Cardiac fibroblast (primary cell): ENCODE measurements at regions not wholly inside any gene's neighbourhood (a gene's known extent, or its start where the extent isn't known, plus 50 kb on each side); places are given as distances from the start of the nearest gene placed in this dataset.

Source experiments
- DNase-seq, 2 donors: peaks; one replicate each; pipeline versions ENCODE4 v3.0.0 to v3.0.0-alpha.2; 2010; ENCODE audit warnings: low read depth in 2 of 2
- H3K4me3 ChIP-seq, 2 donors: replicated peaks in 1 of 2; 1 replicate in 1 of 2; 2 replicates in 1 of 2; pipeline ENCODE4 v1.5.1; 2011; ENCODE audit warnings: low read depth in 2 of 2, low read length in 2 of 2, mild to moderate bottlenecking in 2 of 2, moderate library complexity in 1 of 2
- TF ChIP-seq, protein P1 (sequence below): IDR thresholded peaks from one replicate; pipeline ENCODE4 v1.5.1; 2011; ENCODE audit warnings: low read depth, mild to moderate bottlenecking, low read length, inconsistent platforms

- DNase-seq, result no peak
- H3K4me3 ChIP-seq, result no peak overlapping the region
- TF ChIP-seq, protein P1, sequence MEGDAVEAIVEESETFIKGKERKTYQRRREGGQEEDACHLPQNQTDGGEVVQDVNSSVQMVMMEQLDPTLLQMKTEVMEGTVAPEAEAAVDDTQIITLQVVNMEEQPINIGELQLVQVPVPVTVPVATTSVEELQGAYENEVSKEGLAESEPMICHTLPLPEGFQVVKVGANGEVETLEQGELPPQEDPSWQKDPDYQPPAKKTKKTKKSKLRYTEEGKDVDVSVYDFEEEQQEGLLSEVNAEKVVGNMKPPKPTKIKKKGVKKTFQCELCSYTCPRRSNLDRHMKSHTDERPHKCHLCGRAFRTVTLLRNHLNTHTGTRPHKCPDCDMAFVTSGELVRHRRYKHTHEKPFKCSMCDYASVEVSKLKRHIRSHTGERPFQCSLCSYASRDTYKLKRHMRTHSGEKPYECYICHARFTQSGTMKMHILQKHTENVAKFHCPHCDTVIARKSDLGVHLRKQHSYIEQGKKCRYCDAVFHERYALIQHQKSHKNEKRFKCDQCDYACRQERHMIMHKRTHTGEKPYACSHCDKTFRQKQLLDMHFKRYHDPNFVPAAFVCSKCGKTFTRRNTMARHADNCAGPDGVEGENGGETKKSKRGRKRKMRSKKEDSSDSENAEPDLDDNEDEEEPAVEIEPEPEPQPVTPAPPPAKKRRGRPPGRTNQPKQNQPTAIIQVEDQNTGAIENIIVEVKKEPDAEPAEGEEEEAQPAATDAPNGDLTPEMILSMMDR, result no peak
These were observed 1606.4 kb upstream of the TENM3 start for GRCh38 chr4:180636696-180637404.

DNA sequence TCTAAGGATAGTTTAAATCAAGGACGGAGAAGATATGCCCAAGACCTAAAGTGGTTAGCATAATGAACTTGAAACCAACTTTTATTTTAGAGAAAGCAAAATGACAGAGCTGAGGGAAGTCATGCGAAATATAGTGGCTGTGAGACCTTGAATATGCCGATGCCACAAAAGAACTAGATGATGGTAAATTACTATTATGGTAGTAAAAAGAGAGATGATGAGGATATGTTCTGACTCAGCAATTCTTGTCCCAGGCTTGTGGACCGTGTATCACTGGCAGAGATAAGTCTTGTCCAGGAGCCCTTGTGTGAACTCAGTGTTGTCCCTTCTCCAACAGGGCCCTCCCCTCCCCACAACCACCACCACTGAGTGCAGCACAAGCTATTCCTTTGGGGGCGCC is 1605.6 kb upstream of the TENM3 start:
- H3K4me3 ChIP-seq, result no peak overlapping the region
- no peak for DNase-seq
- TF ChIP-seq, protein P1, result no peak

DNA sequence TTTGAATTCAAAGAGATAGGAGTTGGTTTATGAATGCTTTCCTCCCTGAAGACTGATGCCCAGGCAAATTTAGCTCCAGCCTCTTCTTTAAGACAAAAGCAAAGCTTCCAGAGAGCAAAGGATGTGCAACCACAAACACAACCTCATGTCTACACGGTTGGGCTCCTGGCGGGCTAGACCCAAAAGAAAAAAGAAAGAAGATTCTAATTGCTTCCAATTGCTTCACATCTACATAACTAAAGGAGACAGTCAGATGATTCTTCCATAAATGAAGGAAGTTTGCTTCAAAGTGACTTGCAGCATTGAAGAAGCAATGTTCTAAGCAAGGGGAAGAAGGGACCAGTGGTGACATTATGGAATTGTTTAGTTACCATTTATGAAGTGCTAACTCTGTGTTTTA is 1603.0 kb upstream of the TENM3 start:
- TF ChIP-seq, protein P1, result no peak
- no peak for DNase-seq
- no peak overlapping the region for H3K4me3 ChIP-seq

DNA sequence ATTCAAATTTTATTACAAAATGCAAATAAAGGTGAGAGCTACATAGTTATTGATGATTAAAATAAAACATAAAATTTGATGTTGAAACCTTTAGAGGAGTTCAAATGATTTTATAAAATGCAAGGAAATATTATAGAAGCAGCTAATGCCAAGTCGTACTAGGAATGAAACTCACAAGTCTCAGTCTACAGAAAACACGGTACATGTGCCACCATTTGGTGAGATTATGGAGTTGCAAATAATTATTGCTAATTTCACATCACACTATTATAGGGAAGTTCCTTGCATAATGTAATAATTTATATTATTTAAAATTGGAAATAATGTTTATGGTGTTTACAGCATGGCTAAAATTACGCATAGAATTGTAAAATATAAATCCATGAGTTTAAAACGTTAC is 1601.7 kb upstream of the TENM3 start:
- no peak overlapping the region for H3K4me3 ChIP-seq
- no peak for DNase-seq
- TF ChIP-seq, protein P1, result no peak

DNA sequence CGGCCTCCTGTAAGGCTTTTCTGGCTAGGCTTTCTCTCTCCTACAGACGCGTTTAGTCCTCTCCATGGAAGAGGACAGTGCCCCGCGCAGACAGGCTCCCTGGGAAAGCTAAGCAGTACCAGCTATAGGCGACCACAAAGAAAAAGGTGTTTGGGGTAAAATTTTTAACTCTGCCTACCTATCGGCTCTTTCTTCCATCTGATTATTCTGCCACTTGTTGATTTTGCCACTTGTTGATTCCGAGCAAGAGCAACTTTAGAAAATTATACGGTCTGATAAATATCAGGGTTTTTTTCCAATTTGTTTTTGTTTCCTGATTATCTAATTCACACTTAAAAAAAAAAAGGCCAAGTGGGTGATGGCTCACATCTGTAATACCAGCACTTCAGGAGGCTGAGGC is 1600.5 kb upstream of the TENM3 start:
- no peak overlapping the region for H3K4me3 ChIP-seq
- TF ChIP-seq, protein P1, result no peak
- DNase-seq, result no peak

- TF ChIP-seq, protein P1, result no peak
- no peak for DNase-seq
- H3K4me3 ChIP-seq, result no peak overlapping the region
These were observed 1592.9 kb upstream of the TENM3 start for GRCh38 chr4:180650273-180650672.

GRCh38 chr4:180652533-180652932 is 1590.7 kb upstream of the TENM3 start:
- no peak overlapping the region for H3K4me3 ChIP-seq
- DNase-seq, result no peak
- TF ChIP-seq, protein P1, result no peak
